Lower leg skin (tissue), 4 donors: ENCODE measurements at regions not wholly inside any gene's neighbourhood (a gene's known extent, or its start where the extent isn't known, plus 50 kb on each side); places are given as distances from the start of the nearest gene placed in this dataset.

ENCODE experiments used
- DNase-seq, 2 donors: peaks; one replicate each; pipeline ENCODE4 v3.0.0-alpha.2; 2019; ENCODE audit warnings: low spot score in 2 of 2
- H3K4me3 ChIP-seq: fragments of 200-600 bp; sonication (generic); 2 replicates; pipeline ENCODE4 v1.5.1; 2017; ENCODE audit warnings: mild to moderate bottlenecking, low read depth; ENCODE audit not compliant: poor library complexity, severe bottlenecking
- CTCF ChIP-seq, 3 donors: fragments of 450-650 bp; IDR thresholded peaks; one replicate each; pipeline ENCODE4 v1.5.1; 2016; ENCODE audit warnings: antibody characterized with exemption in 3 of 3, mild to moderate bottlenecking in 3 of 3, moderate library complexity in 2 of 3
- POLR2A ChIP-seq, 2 donors: fragments of 450-650 bp; IDR thresholded peaks; one replicate each; pipeline ENCODE4 v1.6.1; 2016 to 2017; ENCODE audit warnings: antibody characterized with exemption in 2 of 2, mild to moderate bottlenecking in 1 of 2, moderate library complexity in 1 of 2
- WGBS, 2 donors: methylation state at CpG; one replicate each; pipeline ENCODE4 v1.1.5; 2018; 5-methylcytosine and 5-hydroxymethylcytosine counted together
- intact Hi-C: fragments of 100-400 bp; cut with DNase I; formaldehyde crosslinking; loops from one replicate; pipeline ENCODE4 v1.15.0; 2023; ENCODE audit warnings: low total_unique reads

GRCh38 chr12:125652681-125653080, 587.4 kb downstream of the AACS start:
- intact Hi-C loops, result no loop called here
- 68 to 72% methylated on average over 6 of the region's 6 CpGs for WGBS, 2 donors
- no peak for DNase-seq
- TF ChIP-seq CTCF (IDR thresholded peaks at IDR 0.05), result no peak
- no peak for TF ChIP-seq POLR2A (IDR thresholded peaks at IDR 0.05)
- no peak overlapping the region for H3K4me3 ChIP-seq

GRCh38 chr12:125657681-125658080, 592.4 kb downstream of the AACS start:
- intact Hi-C loops, result no loop called here
- TF ChIP-seq CTCF (IDR thresholded peaks at IDR 0.05) (no peak), POLR2A (IDR thresholded peaks at IDR 0.05) (no peak)
- H3K4me3 ChIP-seq, result no peak overlapping the region
- no peak for DNase-seq
- 79 to 87% methylated on average over 3 of the region's 3 CpGs for WGBS, 2 donors

- DNase-seq, result no peak
- 74 to 79% methylated on average over 11 of the region's 11 CpGs for WGBS, 2 donors
- intact Hi-C loops, result no loop called here
- H3K4me3 ChIP-seq, result no peak overlapping the region
- TF ChIP-seq CTCF (IDR thresholded peaks at IDR 0.05) (no peak), POLR2A (IDR thresholded peaks at IDR 0.05) (no peak)
These were observed 609.5 kb downstream of the AACS start for GRCh38 chr12:125674554-125675338.

GRCh38 chr12:125676366-125676765, 611.1 kb downstream of the AACS start:
- no peak for TF ChIP-seq CTCF (IDR thresholded peaks at IDR 0.05)

GRCh38 chr12:125677829-125678228, 612.6 kb downstream of the AACS start:
- no peak overlapping the region for H3K4me3 ChIP-seq
- intact Hi-C loops, result no loop called here
- TF ChIP-seq CTCF (IDR thresholded peaks at IDR 0.05), result no peak
- no peak for TF ChIP-seq POLR2A (IDR thresholded peaks at IDR 0.05)
- DNase-seq, result no peak
- 90 to 91% methylated on average over 4 of the region's 4 CpGs for WGBS, 2 donors

More at GRCh38 chr12:125676366-125676765, 611.1 kb downstream of the AACS start:
- no peak for DNase-seq
- WGBS, 2 donors, result 29 to 40% methylated on average over 1 of the region's 1 CpG
- H3K4me3 ChIP-seq, result no peak overlapping the region
- intact Hi-C loops, result no loop called here

GRCh38 chr12:125678589-125678993, 613.4 kb downstream of the AACS start:
- intact Hi-C loops, result no loop called here
- 72 to 81% methylated on average over 3 of the region's 3 CpGs for WGBS, 2 donors
- H3K4me3 ChIP-seq, result no peak overlapping the region

More at GRCh38 chr12:125678589-125678993, 613.4 kb downstream of the AACS start:
- no peak for TF ChIP-seq POLR2A (IDR thresholded peaks at IDR 0.05)
- no peak for TF ChIP-seq CTCF (IDR thresholded peaks at IDR 0.05)
- DNase-seq, result no peak
